RWPE1 (cell line): ENCODE measurements at regions not wholly inside any gene's neighbourhood (a gene's known extent, or its start where the extent isn't known, plus 50 kb on each side); places are given as distances from the start of the nearest gene placed in this dataset.
"Not testable (repeated sequence)": the region's sequence is repeated elsewhere in the genome, so short reads cannot be mapped to it uniquely, and the experiment has no call there.

ENCODE experiments used
- CTCF ChIA-PET: fragments of 350-600 bp; sonication (Branson Sonifier 250); formaldehyde crosslinking; extraction: SDS; loops from one replicate; lab custom pipeline; 2021; lab: Yijun Ruan, JAX
- POLR2A ChIA-PET: fragments of 400-600 bp; formaldehyde crosslinking; extraction: SDS; loops from one replicate; lab custom pipeline; 2020; ENCODE audit warnings: antibody characterized with exemption; ENCODE audit not compliant: low non-redundant PET; lab: Yijun Ruan, JAX
- DNase-seq: peaks from one replicate; pipeline ENCODE4 v3.0.0; 2012; ENCODE audit warnings: low spot score
- H3K27ac ChIP-seq: fragments of 450-650 bp; 2 replicates; pipeline ENCODE4 v1.5.1; 2017
- CTCF ChIP-seq: fragments of 450-650 bp; conservative IDR thresholded peaks from 2 replicates; pipeline ENCODE4 v1.5.1; 2017; ENCODE audit warnings: low read depth, mild to moderate bottlenecking

GRCh38 chr14:30387871-30388270 is 171.1 kb upstream of the G2E3 start:
- no peak for DNase-seq
- POLR2A ChIA-PET, result no interaction called here
- TF ChIP-seq CTCF, result no peak
- no peak overlapping the region for H3K27ac ChIP-seq
- CTCF ChIA-PET, result no interaction called here

GRCh38 chr14:30389134-30389876 is 169.7 kb upstream of the G2E3 start:
- DNase-seq, result peak; percentile 5
- no peak overlapping the region for H3K27ac ChIP-seq
- TF ChIP-seq CTCF, result no peak
- CTCF ChIA-PET, result no interaction called here
- POLR2A ChIA-PET, result no interaction called here

- no peak overlapping the region for H3K27ac ChIP-seq
- DNase-seq, result no peak
- POLR2A ChIA-PET, result no interaction called here
- no peak for TF ChIP-seq CTCF
- CTCF ChIA-PET, result no interaction called here
Measured at GRCh38 chr14:30389877-30390385, 169.0 kb upstream of the G2E3 start.

- DNase-seq, result no peak
- CTCF ChIA-PET, result no interaction called here
- H3K27ac ChIP-seq, result no peak overlapping the region
- TF ChIP-seq CTCF, result no peak
- POLR2A ChIA-PET, result no interaction called here
Measured at GRCh38 chr14:30395065-30395464, 163.9 kb upstream of the G2E3 start.

- DNase-seq, result no peak
- no peak for TF ChIP-seq CTCF
- CTCF ChIA-PET, result no interaction called here
- POLR2A ChIA-PET, result no interaction called here
- no peak overlapping the region for H3K27ac ChIP-seq
Measured at GRCh38 chr14:30402846-30403245, 156.1 kb upstream of the G2E3 start.

- no peak for TF ChIP-seq CTCF
- ChIA-PET POLR2A (no interaction called here), CTCF (no interaction called here)
- no peak for DNase-seq
- H3K27ac ChIP-seq, result no peak overlapping the region
Measured at GRCh38 chr14:30403791-30404190, 155.2 kb upstream of the G2E3 start.

- H3K27ac ChIP-seq, POLR2A ChIA-PET, CTCF ChIA-PET, DNase-seq: not testable (repeated sequence)
Measured at GRCh38 chr14:30409508-30410015, 149.4 kb upstream of the G2E3 start.
